ENCODE measurements at regions not wholly inside any gene's neighbourhood (a gene's known extent, or its start where the extent isn't known, plus 50 kb on each side); places are given as distances from the start of the nearest gene placed in this dataset.

DNA sequence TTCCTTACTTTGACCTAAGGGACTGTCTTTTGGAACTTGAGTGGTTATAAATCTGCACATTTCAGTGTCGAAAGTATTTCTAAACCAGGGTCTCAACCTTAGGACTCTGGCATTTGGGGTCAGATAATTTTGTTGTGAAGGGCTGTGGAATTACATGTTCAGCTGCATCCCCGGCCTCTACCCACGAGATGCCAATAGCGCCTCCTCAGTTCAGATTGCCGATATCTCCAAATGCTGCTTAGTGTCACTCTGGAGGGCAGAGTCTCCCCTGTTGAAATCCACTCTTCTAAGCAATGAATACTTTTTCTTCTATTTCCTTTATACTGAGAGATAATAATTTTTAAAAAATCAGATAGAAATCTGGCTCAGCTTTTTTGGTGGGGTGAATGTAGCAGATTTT is 379.4 kb upstream of the RGS6 start:
- H3K4me3 ChIP-seq (replicated peaks; ENCODE audit: low read depth, low read length) = no peak overlapping the region
- no peak for TF ChIP-seq CTCF (IDR thresholded peaks at IDR 0.05; ENCODE audit: low read depth, low read length, missing control alignments)
- no peak for DNase-seq (ENCODE audit: extremely low read depth, low read depth)

GRCh38 chr14:71553779-71554178 is 378.4 kb upstream of the RGS6 start:
- DNase-seq (ENCODE audit: extremely low read depth, low read depth) = no peak
- TF ChIP-seq CTCF (IDR thresholded peaks at IDR 0.05; ENCODE audit: low read depth, low read length, missing control alignments) = no peak
- no peak overlapping the region for H3K4me3 ChIP-seq (replicated peaks; ENCODE audit: low read depth, low read length)

DNA sequence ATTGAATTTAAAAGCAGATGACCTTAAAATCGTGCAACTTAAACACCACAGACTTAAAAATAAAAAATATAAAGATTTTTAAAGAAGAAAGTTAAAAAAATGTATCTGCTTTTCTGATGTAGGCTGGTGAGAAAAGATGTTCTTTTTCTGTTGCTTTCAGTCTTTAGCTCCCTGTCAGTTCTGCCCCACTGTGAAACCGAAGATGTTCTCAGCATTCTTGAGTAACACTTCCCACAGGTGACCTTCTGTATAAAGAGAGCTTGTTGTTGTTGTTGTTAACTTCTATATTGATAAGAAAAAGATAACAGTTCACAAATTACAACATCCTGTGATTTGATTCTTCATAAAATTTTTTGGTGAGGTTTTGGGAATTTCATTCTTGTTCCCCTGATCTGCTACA is 377.9 kb upstream of the RGS6 start:
- no peak overlapping the region for H3K4me3 ChIP-seq (replicated peaks; ENCODE audit: low read depth, low read length)
- DNase-seq (ENCODE audit: extremely low read depth, low read depth) = no peak
- no peak for TF ChIP-seq CTCF (IDR thresholded peaks at IDR 0.05; ENCODE audit: low read depth, low read length, missing control alignments)

DNA sequence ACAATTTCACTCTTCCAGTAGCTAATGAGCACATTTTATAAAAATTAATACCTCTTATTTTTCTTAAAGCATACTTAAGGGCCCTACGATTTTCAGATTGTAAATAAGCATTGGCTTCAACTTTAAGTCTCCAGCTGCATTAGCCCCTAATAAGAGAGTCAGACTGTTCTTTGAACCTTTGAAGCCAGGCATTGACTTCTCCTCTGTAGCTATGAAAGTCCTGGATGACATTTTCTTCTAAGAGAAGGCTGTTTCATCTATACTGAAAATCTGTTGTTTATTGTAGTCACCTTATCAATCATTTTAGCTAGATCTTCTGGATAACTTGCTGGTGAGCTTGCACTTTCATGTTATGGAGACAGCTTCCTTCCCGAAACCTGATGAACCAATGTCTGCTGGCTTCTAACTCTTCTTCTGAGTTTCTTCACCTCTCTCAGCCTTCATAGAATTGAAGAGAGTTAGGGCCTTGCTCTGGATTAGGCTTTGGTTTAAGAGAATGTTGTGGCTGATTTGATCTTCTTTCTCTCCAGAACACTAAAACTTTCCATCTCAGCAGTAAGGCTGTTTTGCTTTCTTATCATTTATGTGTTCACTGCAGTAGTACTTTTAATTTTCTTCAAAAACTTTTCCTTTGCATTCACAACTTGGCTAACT is 377.1 kb upstream of the RGS6 start:
- H3K4me3 ChIP-seq (replicated peaks; ENCODE audit: low read depth, low read length) = no peak overlapping the region
- no peak for TF ChIP-seq CTCF (IDR thresholded peaks at IDR 0.05; ENCODE audit: low read depth, low read length, missing control alignments)
- DNase-seq (ENCODE audit: extremely low read depth, low read depth) = no peak

DNA sequence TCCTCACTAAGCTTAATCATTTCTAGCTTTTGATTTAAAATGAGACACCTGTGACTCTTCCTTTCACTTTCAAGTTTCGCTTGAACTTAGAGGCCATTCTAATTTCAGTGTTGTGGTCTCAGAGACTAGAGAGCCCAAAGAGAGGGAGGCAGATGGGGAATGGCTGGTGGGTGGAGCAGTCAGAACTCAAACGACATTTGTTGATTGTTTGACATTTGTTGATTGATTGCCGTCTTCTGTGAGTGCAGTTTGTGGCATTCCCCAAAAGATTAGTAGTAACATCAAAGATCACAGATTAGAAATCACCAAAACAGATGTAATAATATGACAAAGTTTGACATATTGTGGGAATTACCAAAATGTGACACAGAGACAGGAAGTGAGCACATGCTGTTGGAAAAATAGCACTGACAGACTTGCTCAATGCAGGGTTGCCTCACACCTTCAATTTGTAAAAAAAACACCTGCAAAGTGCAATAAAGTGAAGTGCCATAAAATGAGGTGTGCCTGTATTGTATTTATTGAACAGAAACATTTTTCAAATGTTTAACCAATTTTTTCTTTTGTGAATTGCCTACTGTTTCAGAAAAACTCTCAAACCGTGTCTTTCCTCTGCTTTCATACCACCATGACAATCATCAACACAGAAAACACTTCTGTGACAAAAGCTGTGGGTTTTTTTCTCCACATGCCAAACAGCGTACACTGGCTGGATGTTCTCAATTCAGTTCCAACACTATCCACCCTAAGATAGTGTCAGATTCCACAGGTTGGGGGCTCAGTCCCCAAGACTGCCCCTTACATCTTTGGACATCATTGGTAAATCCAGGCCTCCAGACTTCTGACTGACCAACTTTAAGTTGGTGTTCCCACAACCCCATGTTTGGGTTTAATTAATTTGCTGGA is 376.3 kb upstream of the RGS6 start:
- no peak overlapping the region for H3K4me3 ChIP-seq (replicated peaks; ENCODE audit: low read depth, low read length)
- DNase-seq (ENCODE audit: extremely low read depth, low read depth) = no peak
- no peak for TF ChIP-seq CTCF (IDR thresholded peaks at IDR 0.05; ENCODE audit: low read depth, low read length, missing control alignments)

GRCh38 chr14:71556730-71557129 is 375.5 kb upstream of the RGS6 start:
- DNase-seq (ENCODE audit: extremely low read depth, low read depth) = no peak
- TF ChIP-seq CTCF (IDR thresholded peaks at IDR 0.05; ENCODE audit: low read depth, low read length, missing control alignments) = no peak
- H3K4me3 ChIP-seq (replicated peaks; ENCODE audit: low read depth, low read length) = no peak overlapping the region

Measured in HFF-Myc (cell line).